ENCODE measurements at regions not wholly inside any gene's neighbourhood (a gene's known extent, or its start where the extent isn't known, plus 50 kb on each side); places are given as distances from the start of the nearest gene placed in this dataset.

GRCh38 chr6:166769648-166770047 lies 142.6 kb upstream of the RPS6KA2 start:
- H2BK15ac ChIP-seq (ENCODE audit: low read length), result no peak overlapping the region
- H3K4me3 ChIP-seq (ENCODE audit: low read length in 2 of 2), result no peak overlapping the region
- no peak overlapping the region for H2BK12ac ChIP-seq (ENCODE audit: low read length)
- no peak overlapping the region for H2AFZ ChIP-seq (ENCODE audit: low read length)
- no peak overlapping the region for H3K4ac ChIP-seq (ENCODE audit: low read length)
- H3K4me1 ChIP-seq (ENCODE audit: control insufficient read depth in 2 of 2, insufficient read depth in 1 of 2, low read depth in 1 of 2, low read length in 2 of 2), result peaks cover 4 to 7% of the 10 kb centered on the region in 2 donors
- no peak overlapping the region for H4K8ac ChIP-seq (ENCODE audit: low read depth, low read length)
- H3K18ac ChIP-seq (ENCODE audit: low read length), result no peak overlapping the region
- no peak for DNase-seq (ENCODE audit: low spot score)
- peak overlapping the region; percentile 26 for H3K23ac ChIP-seq (ENCODE audit: low read depth, low read length, poor library complexity)
- WGBS, 2 donors (ENCODE audit: extremely low coverage in 2 of 2, insufficient read length in 2 of 2, insufficient replicate concordance in 1 of 2), result no CpG with 5 or more reads among the region's 7 CpGs
- H3K9ac ChIP-seq (ENCODE audit: low read depth, low read length, poor library complexity), result no peak overlapping the region
- no peak overlapping the region for H3K27ac ChIP-seq (replicated peaks; ENCODE audit: low read length)
- H3K9me3 ChIP-seq (replicated peaks in 1 of 2; ENCODE audit: control insufficient read depth in 2 of 2, insufficient read depth in 1 of 2, low read depth in 1 of 2, low read length in 2 of 2), result peaks cover 0 to under 1% of the 10 kb centered on the region in 2 donors
- no peak overlapping the region for H2AK5ac ChIP-seq (ENCODE audit: low read depth, low read length)
- H3K36me3 ChIP-seq (replicated peaks in 1 of 2; ENCODE audit: control insufficient read depth in 2 of 2, insufficient read depth in 2 of 2, low read length in 2 of 2), result no peaks in the 10 kb centered on the region
- H3K14ac ChIP-seq (ENCODE audit: low read length), result no peak overlapping the region
- H3K4me2 ChIP-seq (ENCODE audit: insufficient read depth, low read length, poor library complexity, severe bottlenecking), result no peak overlapping the region
- no peaks in the 10 kb centered on the region for H3K27me3 ChIP-seq (ENCODE audit: control insufficient read depth in 3 of 3, insufficient read depth in 3 of 3, low read depth in 1 of 3, low read length in 3 of 3)
- H4K91ac ChIP-seq (ENCODE audit: low read depth, low read length, poor library complexity), result no peak overlapping the region
- H2BK120ac ChIP-seq (ENCODE audit: low read depth, low read length), result no peak overlapping the region
- H2BK5ac ChIP-seq (ENCODE audit: low read length), result no peak overlapping the region
- no peaks in the 10 kb centered on the region for H3K79me1 ChIP-seq (ENCODE audit: low read depth, low read length)

GRCh38 chr6:166768761-166769160 lies 141.7 kb upstream of the RPS6KA2 start:
- Histone ChIP-seq H3K79me1 (ENCODE audit: low read depth, low read length) (no peaks in the 10 kb centered on the region), H3K4me1 (ENCODE audit: control insufficient read depth in 2 of 2, insufficient read depth in 1 of 2, low read depth in 1 of 2, low read length in 2 of 2) (peaks cover 4 to 10% of the 10 kb centered on the region in 2 donors), H3K14ac (ENCODE audit: low read length) (no peak overlapping the region), H3K4me2 (ENCODE audit: insufficient read depth, low read length, poor library complexity, severe bottlenecking) (no peak overlapping the region), H3K4me3 (ENCODE audit: low read length in 2 of 2) (no peak overlapping the region), H2BK120ac (ENCODE audit: low read depth, low read length) (no peak overlapping the region), H3K23ac (ENCODE audit: low read depth, low read length, poor library complexity) (no peak overlapping the region), H2BK15ac (ENCODE audit: low read length) (no peak overlapping the region), H3K9me3 (replicated peaks in 1 of 2; ENCODE audit: control insufficient read depth in 2 of 2, insufficient read depth in 1 of 2, low read depth in 1 of 2, low read length in 2 of 2) (peaks cover 0 to 1% of the 10 kb centered on the region in 2 donors), H2AFZ (ENCODE audit: low read length) (no peak overlapping the region), H2AK5ac (ENCODE audit: low read depth, low read length) (no peak overlapping the region), H4K91ac (ENCODE audit: low read depth, low read length, poor library complexity) (no peak overlapping the region), H3K18ac (ENCODE audit: low read length) (no peak overlapping the region), H2BK12ac (ENCODE audit: low read length) (no peak overlapping the region), H3K36me3 (replicated peaks in 1 of 2; ENCODE audit: control insufficient read depth in 2 of 2, insufficient read depth in 2 of 2, low read length in 2 of 2) (no peaks in the 10 kb centered on the region), H4K8ac (ENCODE audit: low read depth, low read length) (no peak overlapping the region), H3K27ac (replicated peaks; ENCODE audit: low read length) (no peak overlapping the region), H2BK5ac (ENCODE audit: low read length) (no peak overlapping the region), H3K4ac (ENCODE audit: low read length) (no peak overlapping the region), H3K9ac (ENCODE audit: low read depth, low read length, poor library complexity) (no peak overlapping the region), H3K27me3 (ENCODE audit: control insufficient read depth in 3 of 3, insufficient read depth in 3 of 3, low read depth in 1 of 3, low read length in 3 of 3) (no peaks in the 10 kb centered on the region)
- DNase-seq (ENCODE audit: low spot score), result no peak
- WGBS, 2 donors (ENCODE audit: extremely low coverage in 2 of 2, insufficient read length in 2 of 2, insufficient replicate concordance in 1 of 2), result no CpG with 5 or more reads among the region's 8 CpGs

GRCh38 chr6:166767230-166767629 lies 140.2 kb upstream of the RPS6KA2 start:
- Histone ChIP-seq H3K4me3 (ENCODE audit: low read length in 2 of 2) (no peak overlapping the region), H2AFZ (ENCODE audit: low read length) (no peak overlapping the region), H3K18ac (ENCODE audit: low read length) (peak overlapping the region; percentile 11), H3K79me1 (ENCODE audit: low read depth, low read length) (no peaks in the 10 kb centered on the region), H4K91ac (ENCODE audit: low read depth, low read length, poor library complexity) (no peak overlapping the region), H3K4ac (ENCODE audit: low read length) (no peak overlapping the region), H3K4me2 (ENCODE audit: insufficient read depth, low read length, poor library complexity, severe bottlenecking) (no peak overlapping the region), H3K4me1 (ENCODE audit: control insufficient read depth in 2 of 2, insufficient read depth in 1 of 2, low read depth in 1 of 2, low read length in 2 of 2) (peaks cover 4 to 10% of the 10 kb centered on the region in 2 donors), H3K27ac (replicated peaks; ENCODE audit: low read length) (no peak overlapping the region), H2BK15ac (ENCODE audit: low read length) (no peak overlapping the region), H2BK12ac (ENCODE audit: low read length) (no peak overlapping the region), H3K23ac (ENCODE audit: low read depth, low read length, poor library complexity) (no peak overlapping the region), H2AK5ac (ENCODE audit: low read depth, low read length) (no peak overlapping the region), H4K8ac (ENCODE audit: low read depth, low read length) (no peak overlapping the region), H2BK120ac (ENCODE audit: low read depth, low read length) (no peak overlapping the region), H3K9ac (ENCODE audit: low read depth, low read length, poor library complexity) (no peak overlapping the region), H3K36me3 (replicated peaks in 1 of 2; ENCODE audit: control insufficient read depth in 2 of 2, insufficient read depth in 2 of 2, low read length in 2 of 2) (no peaks in the 10 kb centered on the region), H3K9me3 (replicated peaks in 1 of 2; ENCODE audit: control insufficient read depth in 2 of 2, insufficient read depth in 1 of 2, low read depth in 1 of 2, low read length in 2 of 2) (peaks cover 0 to 2% of the 10 kb centered on the region in 2 donors), H3K14ac (ENCODE audit: low read length) (peak overlapping the region; percentile 27), H3K27me3 (ENCODE audit: control insufficient read depth in 3 of 3, insufficient read depth in 3 of 3, low read depth in 1 of 3, low read length in 3 of 3) (no peaks in the 10 kb centered on the region), H2BK5ac (ENCODE audit: low read length) (no peak overlapping the region)
- WGBS, 2 donors (ENCODE audit: extremely low coverage in 2 of 2, insufficient read length in 2 of 2, insufficient replicate concordance in 1 of 2), result no CpG with 5 or more reads among the region's 16 CpGs
- no peak for DNase-seq (ENCODE audit: low spot score)

- H4K91ac ChIP-seq (ENCODE audit: low read depth, low read length, poor library complexity), result no peak overlapping the region
- H2BK12ac ChIP-seq (ENCODE audit: low read length), result no peak overlapping the region
- WGBS, 2 donors (ENCODE audit: extremely low coverage in 2 of 2, insufficient read length in 2 of 2, insufficient replicate concordance in 1 of 2), result no CpG with 5 or more reads among the region's 10 CpGs
- no peak for DNase-seq (ENCODE audit: low spot score)
- H4K8ac ChIP-seq (ENCODE audit: low read depth, low read length), result no peak overlapping the region
- H2BK15ac ChIP-seq (ENCODE audit: low read length), result no peak overlapping the region
- H3K27ac ChIP-seq (replicated peaks; ENCODE audit: low read length), result no peak overlapping the region
- H2BK120ac ChIP-seq (ENCODE audit: low read depth, low read length), result no peak overlapping the region
- no peaks in the 10 kb centered on the region for H3K27me3 ChIP-seq (ENCODE audit: control insufficient read depth in 3 of 3, insufficient read depth in 3 of 3, low read depth in 1 of 3, low read length in 3 of 3)
- H3K14ac ChIP-seq (ENCODE audit: low read length), result no peak overlapping the region
- no peaks in the 10 kb centered on the region for H3K79me1 ChIP-seq (ENCODE audit: low read depth, low read length)
- H3K4ac ChIP-seq (ENCODE audit: low read length), result no peak overlapping the region
- H3K9me3 ChIP-seq (replicated peaks in 1 of 2; ENCODE audit: control insufficient read depth in 2 of 2, insufficient read depth in 1 of 2, low read depth in 1 of 2, low read length in 2 of 2), result peaks cover 0 to 4% of the 10 kb centered on the region in 2 donors
- H2BK5ac ChIP-seq (ENCODE audit: low read length), result no peak overlapping the region
- H3K4me1 ChIP-seq (ENCODE audit: control insufficient read depth in 2 of 2, insufficient read depth in 1 of 2, low read depth in 1 of 2, low read length in 2 of 2), result peaks cover 4 to 10% of the 10 kb centered on the region in 2 donors
- no peak overlapping the region for H3K9ac ChIP-seq (ENCODE audit: low read depth, low read length, poor library complexity)
- H2AFZ ChIP-seq (ENCODE audit: low read length), result no peak overlapping the region
- no peak overlapping the region for H3K4me2 ChIP-seq (ENCODE audit: insufficient read depth, low read length, poor library complexity, severe bottlenecking)
- H3K23ac ChIP-seq (ENCODE audit: low read depth, low read length, poor library complexity), result no peak overlapping the region
- H3K18ac ChIP-seq (ENCODE audit: low read length), result no peak overlapping the region
- H3K36me3 ChIP-seq (replicated peaks in 1 of 2; ENCODE audit: control insufficient read depth in 2 of 2, insufficient read depth in 2 of 2, low read length in 2 of 2), result no peaks in the 10 kb centered on the region
- H2AK5ac ChIP-seq (ENCODE audit: low read depth, low read length), result no peak overlapping the region
- H3K4me3 ChIP-seq (ENCODE audit: low read length in 2 of 2), result no peak overlapping the region
Observed at GRCh38 chr6:166766769-166767168, 139.7 kb upstream of the RPS6KA2 start.
